Tibial nerve (tissue), 4 donors: ENCODE measurements at regions not wholly inside any gene's neighbourhood (a gene's known extent, or its start where the extent isn't known, plus 50 kb on each side); places are given as distances from the start of the nearest gene placed in this dataset.

Experiments used
- DNase-seq, 2 donors: peaks; one replicate each; pipeline ENCODE4 v3.0.0-alpha.2; 2019; ENCODE audit warnings: low spot score in 2 of 2
- H3K27ac ChIP-seq, 4 donors: fragments of 200-600 bp; sonication (generic) in 3 of 4; one replicate each; pipeline ENCODE4 v1.5.1; 2017 to 2019; ENCODE audit warnings: mild to moderate bottlenecking in 1 of 4
- H3K27me3 ChIP-seq, 2 donors: fragments of 200-600 bp; sonication (generic) in 1 of 2; one replicate each; pipeline versions ENCODE4 v1.5.1 to v1.6.0; 2017 to 2019
- H3K36me3 ChIP-seq, 3 donors: fragments of 200-600 bp; sonication (generic); one replicate each; pipeline ENCODE4 v1.5.1; 2018 to 2019
- H3K4me1 ChIP-seq, 4 donors: fragments of 200-600 bp; sonication (generic) in 3 of 4; one replicate each; pipeline ENCODE4 v1.5.1; 2017 to 2019
- H3K4me3 ChIP-seq, 4 donors: fragments of 200-600 bp; sonication (generic) in 3 of 4; one replicate each; pipeline ENCODE4 v1.5.1; 2017 to 2019; ENCODE audit warnings: mild to moderate bottlenecking in 1 of 4, moderate library complexity in 1 of 4
- H3K9me3 ChIP-seq, 4 donors: fragments of 200-600 bp; sonication (generic) in 3 of 4; one replicate each; pipeline ENCODE4 v1.5.1; 2017 to 2019
- EP300 ChIP-seq, 2 donors: sonication (generic); formaldehyde crosslinking; IDR thresholded peaks; one replicate each; pipeline ENCODE4 v1.6.1; 2017; ENCODE audit warnings: antibody characterized with exemption in 2 of 2, mild to moderate bottlenecking in 1 of 2
- POLR2A ChIP-seq, 2 donors: fragments of 450-650 bp; IDR thresholded peaks; one replicate each; pipeline ENCODE4 v1.6.1; 2017; ENCODE audit warnings: antibody characterized with exemption in 2 of 2, mild to moderate bottlenecking in 2 of 2, moderate library complexity in 2 of 2
- WGBS, 2 donors: methylation state at CpG; one replicate each; pipeline ENCODE4 v1.1.5; 2018; 5-methylcytosine and 5-hydroxymethylcytosine counted together
- TF ChIP-seq, protein P1 (sequence below), 5 experiments: fragments of 200-600 bp in 3 of 5; fragments of 450-650 bp in 2 of 5; sonication (generic) in 3 of 5; IDR thresholded peaks; one replicate each; pipeline ENCODE4 v1.5.1; 2016 to 2019; ENCODE audit warnings: antibody characterized with exemption in 5 of 5, mild to moderate bottlenecking in 3 of 5, moderate library complexity in 2 of 5

DNA sequence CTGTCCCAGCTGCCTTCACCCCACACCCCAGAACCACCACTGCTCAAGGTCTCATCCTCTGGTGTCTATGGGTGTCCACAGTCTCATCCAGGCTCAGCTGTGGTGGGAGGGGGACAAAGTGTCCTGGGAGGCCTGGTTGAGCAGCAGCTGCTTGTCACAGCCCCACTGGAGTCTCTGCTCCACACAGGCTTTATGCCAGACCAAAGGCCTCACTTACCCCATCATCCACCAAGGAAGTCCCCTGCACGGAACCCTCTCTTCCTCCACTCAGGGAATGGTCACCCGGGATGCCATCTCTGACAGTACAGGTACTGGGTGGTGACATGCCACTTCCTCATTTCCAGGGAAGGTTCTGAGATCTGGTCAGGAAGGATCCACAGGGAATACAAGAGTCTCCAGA, 925.4 kb upstream of the ZNF722 start:
- H3K27me3 ChIP-seq = no peaks in the 10 kb centered on the region
- no peak overlapping the region for H3K4me3 ChIP-seq
- WGBS, 2 donors = 67 to 86% methylated on average over 2 of the region's 2 CpGs
- peaks cover 0 to 61% (median 0%) of the 10 kb centered on the region in 4 donors for H3K9me3 ChIP-seq
- no peak overlapping the region for H3K27ac ChIP-seq
- TF ChIP-seq, protein P1, sequence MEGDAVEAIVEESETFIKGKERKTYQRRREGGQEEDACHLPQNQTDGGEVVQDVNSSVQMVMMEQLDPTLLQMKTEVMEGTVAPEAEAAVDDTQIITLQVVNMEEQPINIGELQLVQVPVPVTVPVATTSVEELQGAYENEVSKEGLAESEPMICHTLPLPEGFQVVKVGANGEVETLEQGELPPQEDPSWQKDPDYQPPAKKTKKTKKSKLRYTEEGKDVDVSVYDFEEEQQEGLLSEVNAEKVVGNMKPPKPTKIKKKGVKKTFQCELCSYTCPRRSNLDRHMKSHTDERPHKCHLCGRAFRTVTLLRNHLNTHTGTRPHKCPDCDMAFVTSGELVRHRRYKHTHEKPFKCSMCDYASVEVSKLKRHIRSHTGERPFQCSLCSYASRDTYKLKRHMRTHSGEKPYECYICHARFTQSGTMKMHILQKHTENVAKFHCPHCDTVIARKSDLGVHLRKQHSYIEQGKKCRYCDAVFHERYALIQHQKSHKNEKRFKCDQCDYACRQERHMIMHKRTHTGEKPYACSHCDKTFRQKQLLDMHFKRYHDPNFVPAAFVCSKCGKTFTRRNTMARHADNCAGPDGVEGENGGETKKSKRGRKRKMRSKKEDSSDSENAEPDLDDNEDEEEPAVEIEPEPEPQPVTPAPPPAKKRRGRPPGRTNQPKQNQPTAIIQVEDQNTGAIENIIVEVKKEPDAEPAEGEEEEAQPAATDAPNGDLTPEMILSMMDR (IDR thresholded peaks at IDR 0.05) = no peak
- TF ChIP-seq POLR2A (IDR thresholded peaks at IDR 0.05) = no peak
- TF ChIP-seq EP300 (IDR thresholded peaks at IDR 0.05) = no peak
- DNase-seq = no peak
- H3K4me1 ChIP-seq = no peaks in the 10 kb centered on the region
- H3K36me3 ChIP-seq = no peaks in the 10 kb centered on the region

DNA sequence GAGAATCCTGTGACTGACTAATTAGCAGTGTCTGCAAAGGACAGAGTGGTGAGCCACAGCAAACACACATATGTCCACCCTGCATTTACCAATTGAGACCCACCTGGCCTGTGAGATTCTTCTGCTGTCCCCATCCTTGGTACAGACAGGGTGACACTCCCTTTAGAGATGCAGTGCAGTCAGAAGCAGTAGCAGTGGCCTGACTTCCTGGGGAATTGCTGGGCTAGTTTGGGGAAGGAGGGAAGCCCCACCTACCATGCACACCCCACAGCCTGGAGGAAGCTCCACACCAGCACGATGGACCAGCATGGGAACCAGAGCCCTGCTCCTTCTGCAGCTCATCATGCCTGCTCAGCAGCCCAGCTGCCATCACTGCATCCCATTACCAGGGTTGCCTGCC, 924.9 kb upstream of the ZNF722 start:
- TF ChIP-seq POLR2A (IDR thresholded peaks at IDR 0.05) = no peak
- TF ChIP-seq EP300 (IDR thresholded peaks at IDR 0.05) = no peak

DNA sequence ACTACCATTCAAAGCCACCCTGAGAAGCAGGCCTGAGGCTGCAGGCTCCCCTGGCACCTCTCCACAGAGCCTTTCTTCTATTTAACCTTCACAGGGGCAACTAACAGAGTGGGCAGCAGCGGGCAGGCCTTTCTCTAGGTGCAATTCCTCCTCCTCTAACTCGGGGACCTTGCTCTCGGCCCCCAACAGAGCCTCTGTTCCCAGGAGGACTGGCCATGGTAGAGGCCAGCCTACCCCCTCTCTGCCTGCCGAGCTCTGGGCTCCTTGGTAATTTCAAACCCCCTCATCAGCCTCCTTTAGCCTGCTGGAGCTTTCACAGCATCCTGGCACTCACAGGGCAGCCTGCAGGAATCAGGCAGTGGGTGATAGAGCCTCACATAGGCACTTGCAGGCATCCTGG, 920.8 kb upstream of the ZNF722 start:
- H3K27me3 ChIP-seq = no peaks in the 10 kb centered on the region
- H3K36me3 ChIP-seq = no peaks in the 10 kb centered on the region
- WGBS, 2 donors = 41 to 42% methylated on average over 4 of the region's 4 CpGs
- no peak overlapping the region for H3K4me3 ChIP-seq
- DNase-seq = no peak
- no peak overlapping the region for H3K27ac ChIP-seq
- TF ChIP-seq EP300 (IDR thresholded peaks at IDR 0.05) (no peak), POLR2A (IDR thresholded peaks at IDR 0.05) (no peak)
- TF ChIP-seq, protein P1 (IDR thresholded peaks at IDR 0.05) = no peak
- no peaks in the 10 kb centered on the region for H3K4me1 ChIP-seq
- H3K9me3 ChIP-seq = peaks cover 0 to 66% (median 0%) of the 10 kb centered on the region in 4 donors

More for the DNA sequence above, 924.9 kb upstream of the ZNF722 start:
- 50 to 63% methylated on average over 1 of the region's 1 CpG for WGBS, 2 donors
- H3K4me3 ChIP-seq = no peak overlapping the region
- H3K27ac ChIP-seq = no peak overlapping the region
- no peaks in the 10 kb centered on the region for H3K27me3 ChIP-seq
- peaks cover 0 to 61% (median 0%) of the 10 kb centered on the region in 4 donors for H3K9me3 ChIP-seq
- H3K36me3 ChIP-seq = no peaks in the 10 kb centered on the region
- DNase-seq = no peak
- H3K4me1 ChIP-seq = no peaks in the 10 kb centered on the region

DNA sequence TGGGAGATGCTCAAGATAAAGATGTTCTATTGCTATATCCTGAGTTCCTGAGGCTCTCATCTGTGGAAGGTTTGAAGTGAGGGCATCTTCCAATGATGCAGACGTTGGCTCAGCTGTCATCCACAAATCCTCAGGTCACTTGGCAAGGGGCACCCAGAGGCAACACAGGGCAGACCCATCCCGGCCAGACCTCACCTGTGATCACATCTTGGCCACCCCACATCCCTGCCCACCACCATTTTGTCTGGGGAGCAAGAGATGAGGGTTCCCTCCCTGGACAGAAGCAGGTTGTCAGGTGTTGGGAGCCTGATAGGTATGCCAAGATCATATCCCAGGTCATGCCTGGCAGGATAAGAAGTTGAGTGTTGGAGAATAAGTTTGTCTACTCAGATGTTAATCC, 918.2 kb upstream of the ZNF722 start:
- 18 to 21% methylated on average over 2 of the region's 2 CpGs for WGBS, 2 donors
- no peak overlapping the region for H3K4me3 ChIP-seq
- DNase-seq = no peak
- peaks cover 0 to 66% (median 2%) of the 10 kb centered on the region in 4 donors for H3K9me3 ChIP-seq
- H3K27ac ChIP-seq = no peak overlapping the region
- no peaks in the 10 kb centered on the region for H3K36me3 ChIP-seq
- no peaks in the 10 kb centered on the region for H3K4me1 ChIP-seq
- no peaks in the 10 kb centered on the region for H3K27me3 ChIP-seq
- TF ChIP-seq POLR2A (IDR thresholded peaks at IDR 0.05) = no peak
- TF ChIP-seq, protein P1 (IDR thresholded peaks at IDR 0.05) = no peak
- no peak for TF ChIP-seq EP300 (IDR thresholded peaks at IDR 0.05)

DNA sequence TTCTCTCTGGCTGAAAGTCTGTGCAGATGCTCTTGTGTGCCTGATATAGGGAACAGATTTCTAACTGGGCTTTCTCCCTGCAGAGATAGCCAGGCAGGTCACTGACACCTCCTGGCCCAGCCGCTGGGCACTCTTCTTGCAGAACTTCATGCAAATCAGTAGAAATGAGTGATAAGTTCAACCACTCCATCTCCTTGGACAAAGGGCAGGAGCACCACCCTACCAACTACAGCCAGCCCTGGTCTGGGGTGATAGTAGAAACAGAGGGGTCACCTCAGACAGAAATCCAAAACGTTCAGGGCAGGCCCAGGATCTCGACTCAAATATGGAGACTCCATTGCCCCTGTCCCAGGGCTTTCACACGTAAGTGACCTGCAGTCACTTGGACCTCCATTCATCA, 917.8 kb upstream of the ZNF722 start:
- 47 to 50% methylated on average over 4 of the region's 4 CpGs for WGBS, 2 donors
- no peak overlapping the region for H3K27ac ChIP-seq
- no peak for DNase-seq
- no peak overlapping the region for H3K4me3 ChIP-seq
- peaks cover 0 to 65% (median 3%) of the 10 kb centered on the region in 4 donors for H3K9me3 ChIP-seq
- no peaks in the 10 kb centered on the region for H3K36me3 ChIP-seq
- no peaks in the 10 kb centered on the region for H3K27me3 ChIP-seq
- no peaks in the 10 kb centered on the region for H3K4me1 ChIP-seq
- no peak for TF ChIP-seq POLR2A (IDR thresholded peaks at IDR 0.05)
- TF ChIP-seq EP300 (IDR thresholded peaks at IDR 0.05) = no peak
- TF ChIP-seq, protein P1 (IDR thresholded peaks at IDR 0.05) = no peak
